ENCODE measurements at regions not wholly inside any gene's neighbourhood (a gene's known extent, or its start where the extent isn't known, plus 50 kb on each side); places are given as distances from the start of the nearest gene placed in this dataset.

- no peak for TF ChIP-seq CTCF (IDR thresholded peaks at IDR 0.05; ENCODE audit: insufficient read depth, low read depth, low read length)
- no peak for TF ChIP-seq EZH2 (IDR thresholded peaks at IDR 0.05; ENCODE audit: insufficient read depth, low read length)
Observed at GRCh38 chr6:97674802-97675201, 391.8 kb upstream of the MMS22L start.
